Tibial nerve (tissue), 4 donors: ENCODE measurements at regions not wholly inside any gene's neighbourhood (a gene's known extent, or its start where the extent isn't known, plus 50 kb on each side); places are given as distances from the start of the nearest gene placed in this dataset.

ENCODE experiments used
- EP300 ChIP-seq, 2 donors: sonication (generic); formaldehyde crosslinking; IDR thresholded peaks; one replicate each; pipeline ENCODE4 v1.6.1; 2017; ENCODE audit warnings: antibody characterized with exemption in 2 of 2, mild to moderate bottlenecking in 1 of 2
- POLR2A ChIP-seq, 2 donors: fragments of 450-650 bp; IDR thresholded peaks; one replicate each; pipeline ENCODE4 v1.6.1; 2017; ENCODE audit warnings: antibody characterized with exemption in 2 of 2, mild to moderate bottlenecking in 2 of 2, moderate library complexity in 2 of 2
- TF ChIP-seq, protein P1 (sequence below), 5 experiments: fragments of 200-600 bp in 3 of 5; fragments of 450-650 bp in 2 of 5; sonication (generic) in 3 of 5; IDR thresholded peaks; one replicate each; pipeline ENCODE4 v1.5.1; 2016 to 2019; ENCODE audit warnings: antibody characterized with exemption in 5 of 5, mild to moderate bottlenecking in 3 of 5, moderate library complexity in 2 of 5

DNA sequence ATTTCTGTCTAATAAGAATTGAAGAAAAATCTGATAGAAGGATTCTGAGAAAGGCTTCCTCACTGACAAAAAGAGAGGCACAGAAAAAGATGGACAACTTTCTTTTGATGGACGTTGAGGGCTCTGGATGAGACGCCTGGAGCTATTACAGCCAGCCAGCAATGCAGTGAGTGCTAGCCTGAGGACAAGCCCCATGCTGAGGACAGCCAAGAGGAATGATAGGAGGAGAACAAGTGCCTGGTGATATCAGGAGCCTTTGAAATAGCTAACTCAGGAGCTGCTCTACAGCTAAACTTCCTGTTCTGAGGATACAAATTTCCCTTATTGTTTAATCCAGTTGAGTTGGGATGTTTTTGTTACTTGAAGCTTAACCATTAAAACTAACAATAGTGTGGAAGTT lies 212.3 kb downstream of the COG6 start:
- TF ChIP-seq POLR2A (IDR thresholded peaks at IDR 0.05) (no peak), EP300 (IDR thresholded peaks at IDR 0.05) (no peak)
- TF ChIP-seq, protein P1, sequence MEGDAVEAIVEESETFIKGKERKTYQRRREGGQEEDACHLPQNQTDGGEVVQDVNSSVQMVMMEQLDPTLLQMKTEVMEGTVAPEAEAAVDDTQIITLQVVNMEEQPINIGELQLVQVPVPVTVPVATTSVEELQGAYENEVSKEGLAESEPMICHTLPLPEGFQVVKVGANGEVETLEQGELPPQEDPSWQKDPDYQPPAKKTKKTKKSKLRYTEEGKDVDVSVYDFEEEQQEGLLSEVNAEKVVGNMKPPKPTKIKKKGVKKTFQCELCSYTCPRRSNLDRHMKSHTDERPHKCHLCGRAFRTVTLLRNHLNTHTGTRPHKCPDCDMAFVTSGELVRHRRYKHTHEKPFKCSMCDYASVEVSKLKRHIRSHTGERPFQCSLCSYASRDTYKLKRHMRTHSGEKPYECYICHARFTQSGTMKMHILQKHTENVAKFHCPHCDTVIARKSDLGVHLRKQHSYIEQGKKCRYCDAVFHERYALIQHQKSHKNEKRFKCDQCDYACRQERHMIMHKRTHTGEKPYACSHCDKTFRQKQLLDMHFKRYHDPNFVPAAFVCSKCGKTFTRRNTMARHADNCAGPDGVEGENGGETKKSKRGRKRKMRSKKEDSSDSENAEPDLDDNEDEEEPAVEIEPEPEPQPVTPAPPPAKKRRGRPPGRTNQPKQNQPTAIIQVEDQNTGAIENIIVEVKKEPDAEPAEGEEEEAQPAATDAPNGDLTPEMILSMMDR (IDR thresholded peaks at IDR 0.05) = no peak
